ENCODE measurements at regions not wholly inside any gene's neighbourhood (a gene's known extent, or its start where the extent isn't known, plus 50 kb on each side); places are given as distances from the start of the nearest gene placed in this dataset.

GRCh38 chrX:42837101-42837726 is 59.3 kb upstream of the PPP1R2C start:
- TF ChIP-seq POLR2A (IDR thresholded peaks at IDR 0.05; ENCODE audit: low read depth, low read length) (no peak), SPI1 (IDR thresholded peaks at IDR 0.05; ENCODE audit: low read depth, low read length) (no peak), POLR2AphosphoS5 (IDR thresholded peaks at IDR 0.05; ENCODE audit: low read depth, low read length) (no peak), POU2F2 (IDR thresholded peaks at IDR 0.05; ENCODE audit: low read depth, low read length) (no peak)
